ENCODE measurements at regions not wholly inside any gene's neighbourhood (a gene's known extent, or its start where the extent isn't known, plus 50 kb on each side); places are given as distances from the start of the nearest gene placed in this dataset.

DNA sequence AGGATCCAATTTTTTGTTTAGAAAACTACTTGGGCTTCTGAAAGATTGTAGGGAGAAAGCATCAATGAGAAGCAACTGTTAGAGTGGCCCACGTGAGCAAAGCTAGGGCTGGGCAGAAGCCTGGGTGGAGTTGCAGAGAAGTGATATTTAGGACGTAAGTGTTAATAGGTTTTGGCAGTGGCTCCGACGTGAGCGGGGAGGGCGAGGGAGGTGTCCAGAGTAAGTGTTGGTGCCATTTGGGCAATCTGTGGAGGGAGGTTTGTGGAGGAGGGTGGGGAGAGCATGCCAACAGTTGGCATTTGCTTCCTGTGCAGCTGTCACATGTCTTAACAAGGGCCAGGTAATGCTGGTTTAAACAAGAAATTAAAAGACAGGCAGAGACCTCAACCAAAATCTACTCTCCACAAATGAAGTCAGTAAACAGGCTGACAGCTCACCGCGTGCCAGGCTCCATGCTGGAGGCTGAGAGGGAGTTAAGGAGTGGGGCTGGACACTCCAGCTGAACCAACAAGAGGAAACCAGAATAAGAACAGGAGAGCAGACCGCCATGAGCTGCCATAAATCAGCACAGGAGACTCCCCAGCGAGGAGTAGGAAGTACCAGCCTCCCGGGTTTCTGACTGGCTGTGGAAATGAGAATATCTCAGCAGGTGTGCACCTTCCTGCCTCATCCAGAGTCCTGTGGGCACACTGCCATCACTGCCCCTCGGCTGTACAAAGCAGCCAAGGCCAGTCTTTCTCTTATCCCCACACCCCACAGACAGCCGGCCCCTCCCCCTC lies 232.6 kb downstream of the ABHD5 start:
- TF ChIP-seq, protein P1, sequence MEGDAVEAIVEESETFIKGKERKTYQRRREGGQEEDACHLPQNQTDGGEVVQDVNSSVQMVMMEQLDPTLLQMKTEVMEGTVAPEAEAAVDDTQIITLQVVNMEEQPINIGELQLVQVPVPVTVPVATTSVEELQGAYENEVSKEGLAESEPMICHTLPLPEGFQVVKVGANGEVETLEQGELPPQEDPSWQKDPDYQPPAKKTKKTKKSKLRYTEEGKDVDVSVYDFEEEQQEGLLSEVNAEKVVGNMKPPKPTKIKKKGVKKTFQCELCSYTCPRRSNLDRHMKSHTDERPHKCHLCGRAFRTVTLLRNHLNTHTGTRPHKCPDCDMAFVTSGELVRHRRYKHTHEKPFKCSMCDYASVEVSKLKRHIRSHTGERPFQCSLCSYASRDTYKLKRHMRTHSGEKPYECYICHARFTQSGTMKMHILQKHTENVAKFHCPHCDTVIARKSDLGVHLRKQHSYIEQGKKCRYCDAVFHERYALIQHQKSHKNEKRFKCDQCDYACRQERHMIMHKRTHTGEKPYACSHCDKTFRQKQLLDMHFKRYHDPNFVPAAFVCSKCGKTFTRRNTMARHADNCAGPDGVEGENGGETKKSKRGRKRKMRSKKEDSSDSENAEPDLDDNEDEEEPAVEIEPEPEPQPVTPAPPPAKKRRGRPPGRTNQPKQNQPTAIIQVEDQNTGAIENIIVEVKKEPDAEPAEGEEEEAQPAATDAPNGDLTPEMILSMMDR (IDR thresholded peaks at IDR 0.05; ENCODE audit: poor library complexity) = no peak
- TF ChIP-seq EZH2phosphoT487 (IDR thresholded peaks at IDR 0.05; ENCODE audit: low read depth, severe bottlenecking, unreplicated experiment) = no peak

Measured in hepatocyte (in vitro differentiated cells).